GDM1 (cell line): ENCODE measurements at regions not wholly inside any gene's neighbourhood (a gene's known extent, or its start where the extent isn't known, plus 50 kb on each side); places are given as distances from the start of the nearest gene placed in this dataset.

Source experiments
- DNase-seq: peaks from one replicate; lab custom pipeline; 2025; lab: John Stamatoyannopoulos, UW

GRCh38 chr17:77706938-77707337 is 251.6 kb upstream of the TNRC6C start:
- no peak for DNase-seq

- no peak for DNase-seq
These were observed 251.0 kb upstream of the TNRC6C start for GRCh38 chr17:77707546-77707945.

- no peak for DNase-seq
These were observed 250.5 kb upstream of the TNRC6C start for GRCh38 chr17:77708049-77708448.

- no peak for DNase-seq
These were observed 249.6 kb upstream of the TNRC6C start for GRCh38 chr17:77708936-77709335.

- DNase-seq, result no peak
These were observed 248.9 kb upstream of the TNRC6C start for GRCh38 chr17:77709594-77709993.

- DNase-seq, result no peak
These were observed 245.9 kb upstream of the TNRC6C start for GRCh38 chr17:77712578-77712977.

GRCh38 chr17:77716289-77716926 is 242.1 kb upstream of the TNRC6C start:
- no peak for DNase-seq

GRCh38 chr17:77717941-77718668 is 240.4 kb upstream of the TNRC6C start:
- DNase-seq, result no peak

GRCh38 chr17:77718669-77718961 is 239.9 kb upstream of the TNRC6C start:
- no peak for DNase-seq

GRCh38 chr17:77719806-77720205 is 238.7 kb upstream of the TNRC6C start:
- DNase-seq, result no peak

GRCh38 chr17:77720946-77721845 is 237.3 kb upstream of the TNRC6C start:
- DNase-seq, result no peak

- DNase-seq, result no peak
These were observed 236.7 kb upstream of the TNRC6C start for GRCh38 chr17:77721846-77722160.

GRCh38 chr17:77722366-77722765 is 236.1 kb upstream of the TNRC6C start:
- no peak for DNase-seq

GRCh38 chr17:77723071-77723908 is 235.2 kb upstream of the TNRC6C start:
- DNase-seq, result no peak

- no peak for DNase-seq
These were observed 234.3 kb upstream of the TNRC6C start for GRCh38 chr17:77723909-77724875.

- DNase-seq, result no peak
These were observed 233.5 kb upstream of the TNRC6C start for GRCh38 chr17:77724876-77725615.

GRCh38 chr17:77725846-77726245 is 232.7 kb upstream of the TNRC6C start:
- no peak for DNase-seq

GRCh38 chr17:77726549-77727006 is 231.9 kb upstream of the TNRC6C start:
- DNase-seq, result no peak

GRCh38 chr17:77727037-77727615 is 231.4 kb upstream of the TNRC6C start:
- no peak for DNase-seq

GRCh38 chr17:77728474-77728795 is 230.1 kb upstream of the TNRC6C start:
- no peak for DNase-seq
